Large intestine (tissue), 3 donors: ENCODE measurements at regions not wholly inside any gene's neighbourhood (a gene's known extent, or its start where the extent isn't known, plus 50 kb on each side); places are given as distances from the start of the nearest gene placed in this dataset.
A peak's percentile ranks its signal among the peaks of the same experiment; 100 is the strongest.

Source experiments
- DNase-seq, 2 donors: peaks; one replicate each; pipeline versions ENCODE4 v3.0.0 to v3.0.0-alpha.2; 2013
- H3K27ac ChIP-seq: one replicate; pipeline ENCODE4 v1.5.1; 2013; ENCODE audit warnings: low read length
- H3K27me3 ChIP-seq: 2 replicates; pipeline ENCODE4 v1.6.1; 2013; ENCODE audit warnings: low read length; ENCODE audit not compliant: control insufficient read depth, insufficient read depth
- H3K36me3 ChIP-seq: 2 replicates; pipeline ENCODE4 v1.6.1; 2013; ENCODE audit warnings: low read length; ENCODE audit not compliant: control insufficient read depth, insufficient read depth
- H3K4me1 ChIP-seq: one replicate; pipeline ENCODE4 v1.6.1; 2013; ENCODE audit warnings: low read length; ENCODE audit not compliant: control insufficient read depth, insufficient read depth
- H3K4me3 ChIP-seq: one replicate; pipeline ENCODE4 v1.5.1; 2013; ENCODE audit warnings: low read length
- H3K9me3 ChIP-seq: one replicate; pipeline ENCODE4 v1.6.1; 2013; ENCODE audit warnings: mild to moderate bottlenecking, low read depth, low read length, moderate library complexity; ENCODE audit not compliant: control insufficient read depth
- WGBS: methylation state at CpG from one replicate; pipeline ENCODE4 v1.1.5; 2013; ENCODE audit warnings: low lambda C conversion rate; ENCODE audit not compliant: insufficient coverage; 5-methylcytosine and 5-hydroxymethylcytosine counted together

DNA sequence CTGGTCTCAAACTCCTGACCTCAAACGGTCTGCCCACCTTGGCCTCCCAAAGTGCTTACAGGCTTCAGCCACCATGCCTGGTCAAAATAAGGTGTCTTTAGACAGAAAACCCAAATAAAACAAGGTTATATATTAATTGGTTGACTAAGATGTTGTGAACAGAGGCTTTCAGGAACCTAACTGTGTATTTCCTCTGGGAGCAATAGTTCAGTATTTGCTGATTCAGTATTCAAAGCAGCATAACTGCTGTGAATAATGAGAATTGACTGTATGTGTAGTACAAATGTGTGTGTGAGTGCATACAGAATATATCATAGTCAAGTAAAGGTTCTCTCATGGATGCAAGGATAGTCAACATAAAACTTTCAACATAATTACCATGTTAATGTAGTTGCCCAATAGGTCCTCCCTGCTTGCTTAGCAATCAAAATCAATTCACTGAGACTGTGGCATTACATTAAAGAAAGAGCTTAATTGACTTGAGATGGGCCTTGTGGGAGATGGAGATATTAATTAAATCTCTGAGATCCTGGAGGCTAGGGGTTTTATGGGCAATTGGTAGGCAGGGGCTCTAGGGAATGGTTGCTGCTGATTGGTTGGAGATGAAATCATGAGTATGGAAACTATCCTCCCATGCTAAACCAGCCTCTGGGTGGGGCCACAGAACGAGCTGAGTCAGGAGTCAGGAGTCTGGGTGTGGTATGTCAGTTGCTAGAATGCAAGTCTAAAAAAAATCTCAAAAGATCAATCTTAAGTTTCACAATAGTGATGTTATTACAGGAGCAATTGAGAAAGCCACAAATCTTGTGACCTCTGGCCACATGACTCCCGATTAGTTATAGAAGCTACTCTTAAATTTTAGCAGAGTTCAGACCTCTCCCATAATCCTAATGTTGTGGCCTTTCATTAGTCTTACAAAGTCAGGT is 162.7 kb downstream of the AKR1D1 start:
- H3K27me3 ChIP-seq = no peaks in the 10 kb centered on the region
- peaks cover 12% of the 10 kb centered on the region for H3K9me3 ChIP-seq
- no peaks in the 10 kb centered on the region for H3K4me1 ChIP-seq
- DNase-seq = peak; percentile 26 to 59
- H3K36me3 ChIP-seq = no peaks in the 10 kb centered on the region
- no peak overlapping the region for H3K4me3 ChIP-seq
- WGBS = 100% methylated on average over 1 of the region's 3 CpGs
- H3K27ac ChIP-seq = no peak overlapping the region

DNA sequence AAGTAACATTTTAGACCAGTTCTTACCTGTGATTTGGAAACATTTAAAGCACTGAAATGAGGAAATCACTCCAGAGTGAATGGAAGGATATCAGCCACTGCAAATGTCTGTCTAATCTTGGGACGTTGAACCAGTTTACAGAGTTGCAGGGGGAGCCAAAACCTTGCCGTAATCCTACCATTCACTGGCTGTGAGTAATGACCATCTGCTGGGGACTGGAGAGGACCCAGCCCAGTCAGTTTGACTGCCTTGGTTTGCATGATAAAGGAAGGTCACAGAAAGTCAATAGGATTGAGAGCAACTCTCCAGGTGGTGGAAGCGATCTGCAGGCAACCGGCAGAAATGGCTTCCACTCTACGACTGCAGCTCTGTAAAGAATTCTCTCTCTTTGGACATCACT is 167.2 kb downstream of the AKR1D1 start:
- peak; percentile 12 to 58 for DNase-seq
- H3K36me3 ChIP-seq = no peaks in the 10 kb centered on the region
- no peaks in the 10 kb centered on the region for H3K27me3 ChIP-seq
- peaks cover 19% of the 10 kb centered on the region for H3K9me3 ChIP-seq
- WGBS = no CpG with 5 or more reads among the region's 5 CpGs
- H3K27ac ChIP-seq = no peak overlapping the region
- no peak overlapping the region for H3K4me3 ChIP-seq
- peaks cover 5% of the 10 kb centered on the region for H3K4me1 ChIP-seq

DNA sequence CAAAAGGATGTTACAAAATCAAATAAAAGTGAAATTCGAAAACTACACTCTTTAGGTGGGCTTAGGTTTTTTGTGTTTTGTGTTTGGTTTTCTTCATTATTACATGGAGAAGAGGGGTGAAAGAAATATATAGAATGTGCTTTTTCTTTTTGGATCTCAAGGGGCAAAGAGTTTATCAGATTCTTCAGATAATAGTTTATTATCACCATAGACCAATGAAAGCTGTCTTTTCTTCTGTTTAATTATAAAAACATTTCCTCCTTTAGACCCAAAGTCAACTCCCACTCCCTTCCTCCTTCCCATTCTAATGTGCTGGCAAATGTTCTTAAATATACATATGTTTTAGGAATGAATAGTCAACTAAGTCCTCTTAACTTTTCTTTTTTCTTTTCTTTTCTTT is 167.6 kb downstream of the AKR1D1 start:
- H3K9me3 ChIP-seq = peaks cover 17% of the 10 kb centered on the region
- no peak overlapping the region for H3K4me3 ChIP-seq
- no peaks in the 10 kb centered on the region for H3K27me3 ChIP-seq
- no peaks in the 10 kb centered on the region for H3K36me3 ChIP-seq
- H3K4me1 ChIP-seq = peaks cover 5% of the 10 kb centered on the region
- 86% methylated on average over 1 of the region's 1 CpG for WGBS
- no peak for DNase-seq
- no peak overlapping the region for H3K27ac ChIP-seq

DNA sequence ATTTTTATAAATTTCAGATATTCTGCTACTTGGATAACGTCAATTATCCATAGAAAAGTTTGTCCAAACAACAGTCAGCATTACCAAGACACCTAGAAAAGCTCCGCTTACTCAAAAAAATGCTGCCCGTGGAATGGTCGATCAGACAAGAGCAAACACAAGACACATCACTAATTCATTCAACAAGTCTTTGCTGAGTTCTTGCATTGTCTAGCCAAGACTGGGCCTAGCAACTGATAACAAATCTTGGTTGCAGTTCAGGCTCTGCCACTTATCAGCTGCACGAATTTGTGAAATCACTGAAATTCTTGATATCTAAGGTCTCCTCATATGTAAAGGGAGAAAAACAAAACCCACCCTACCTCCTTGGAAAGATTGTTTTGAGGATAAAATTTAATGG is 168.3 kb downstream of the AKR1D1 start:
- no peak for DNase-seq
- peaks cover 12% of the 10 kb centered on the region for H3K9me3 ChIP-seq
- WGBS = 71% methylated on average over 2 of the region's 5 CpGs
- peaks cover 5% of the 10 kb centered on the region for H3K4me1 ChIP-seq
- H3K27ac ChIP-seq = no peak overlapping the region
- no peak overlapping the region for H3K4me3 ChIP-seq
- H3K27me3 ChIP-seq = no peaks in the 10 kb centered on the region
- H3K36me3 ChIP-seq = no peaks in the 10 kb centered on the region

DNA sequence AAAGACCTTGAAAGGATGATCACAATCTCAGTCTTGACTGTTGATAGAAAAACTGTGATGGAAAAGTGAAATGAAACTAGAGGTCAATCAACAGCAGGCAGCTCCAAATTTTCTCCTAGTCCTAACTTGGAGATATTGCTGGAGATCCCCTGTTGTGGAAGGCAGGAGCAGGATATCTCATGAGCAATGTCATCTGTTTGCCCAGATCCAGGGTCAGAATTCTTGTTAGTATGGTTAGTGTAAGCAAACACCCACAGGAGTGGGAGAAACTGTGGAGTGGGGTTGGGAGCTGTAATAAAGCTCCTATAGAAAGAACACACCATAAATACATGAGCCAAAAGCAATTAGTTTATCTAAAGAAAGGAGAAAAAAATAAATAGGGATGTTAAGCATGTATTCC is 169.0 kb downstream of the AKR1D1 start:
- no peaks in the 10 kb centered on the region for H3K36me3 ChIP-seq
- H3K9me3 ChIP-seq = peaks cover 8% of the 10 kb centered on the region
- H3K27me3 ChIP-seq = no peaks in the 10 kb centered on the region
- H3K27ac ChIP-seq = peak overlapping the region; percentile 78
- DNase-seq = peak in 1 of 2 donors; percentile 36
- peaks cover 5% of the 10 kb centered on the region for H3K4me1 ChIP-seq
- H3K4me3 ChIP-seq = no peak overlapping the region

DNA sequence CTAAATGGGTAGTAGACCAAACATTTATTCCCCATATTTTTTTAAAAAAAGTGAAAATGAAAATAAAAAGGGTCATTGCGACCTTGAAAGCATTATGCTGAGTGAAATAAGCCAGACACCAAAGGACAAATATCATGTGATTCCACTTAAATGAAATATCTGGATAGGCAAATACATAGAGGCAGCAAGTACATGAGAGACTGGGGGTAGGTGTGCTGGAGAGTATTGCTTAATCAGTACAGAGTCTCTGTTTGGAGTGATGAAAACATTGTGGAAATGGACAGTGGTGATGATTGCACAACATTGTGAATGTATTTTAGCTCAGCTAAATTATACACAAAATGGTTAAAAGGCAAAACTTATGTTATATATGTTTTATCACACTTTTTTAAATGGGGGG is 169.4 kb downstream of the AKR1D1 start:
- Histone ChIP-seq H3K9me3 (peaks cover 8% of the 10 kb centered on the region), H3K36me3 (no peaks in the 10 kb centered on the region), H3K27ac (peak overlapping the region; percentile 78), H3K4me1 (peaks cover 5% of the 10 kb centered on the region), H3K4me3 (no peak overlapping the region), H3K27me3 (no peaks in the 10 kb centered on the region)
- peak; percentile 37 to 78 for DNase-seq
- 75% methylated on average over 1 of the region's 1 CpG for WGBS

DNA sequence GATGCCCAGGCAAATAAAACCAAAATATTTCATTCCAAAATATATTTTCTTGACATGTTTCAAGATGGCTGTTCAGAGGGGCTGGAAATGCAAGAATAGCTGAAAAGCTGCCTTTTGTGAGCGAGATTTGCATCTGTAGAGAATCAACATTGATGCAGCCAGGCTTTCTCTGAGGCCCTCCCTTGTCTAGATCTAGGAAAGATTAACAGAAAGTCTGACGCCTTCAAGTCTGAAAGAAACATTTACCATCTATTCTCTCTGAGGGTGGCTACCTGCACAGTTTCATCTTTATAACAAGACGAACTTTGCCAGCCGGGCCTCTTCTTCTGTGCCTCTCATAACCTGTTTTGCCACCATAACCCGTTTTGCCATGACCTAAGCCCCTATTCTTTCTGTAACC is 170.2 kb downstream of the AKR1D1 start:
- Histone ChIP-seq H3K9me3 (peaks cover 8% of the 10 kb centered on the region), H3K27ac (peak overlapping the region; percentile 78), H3K27me3 (no peaks in the 10 kb centered on the region), H3K36me3 (no peaks in the 10 kb centered on the region), H3K4me1 (peaks cover 5% of the 10 kb centered on the region), H3K4me3 (no peak overlapping the region)
- WGBS = 76% methylated on average over 2 of the region's 5 CpGs
- no peak for DNase-seq

DNA sequence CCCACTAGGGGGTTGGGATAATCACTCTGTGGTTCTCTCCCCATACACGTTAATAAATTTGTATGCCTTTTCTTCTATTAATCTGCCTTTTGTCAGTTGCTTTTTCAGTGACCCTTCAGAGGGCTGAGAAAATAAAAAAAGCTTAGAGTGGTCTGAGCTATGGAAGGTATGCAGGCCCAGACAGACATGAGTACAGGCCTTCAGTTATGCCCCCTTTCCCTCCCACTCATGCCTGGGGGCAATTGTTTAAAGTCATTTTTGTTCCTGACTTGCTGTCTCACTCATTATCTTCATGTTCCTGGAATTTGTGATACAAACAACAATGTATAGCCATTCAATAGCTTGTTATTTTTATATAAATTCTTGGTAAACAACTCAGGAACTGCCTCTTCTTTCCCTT is 170.8 kb downstream of the AKR1D1 start:
- H3K27ac ChIP-seq = no peak overlapping the region
- no peak overlapping the region for H3K4me3 ChIP-seq
- peaks cover 8% of the 10 kb centered on the region for H3K9me3 ChIP-seq
- no CpG with 5 or more reads among the region's 1 CpG for WGBS
- peaks cover 5% of the 10 kb centered on the region for H3K4me1 ChIP-seq
- DNase-seq = no peak
- no peaks in the 10 kb centered on the region for H3K36me3 ChIP-seq
- H3K27me3 ChIP-seq = no peaks in the 10 kb centered on the region

DNA sequence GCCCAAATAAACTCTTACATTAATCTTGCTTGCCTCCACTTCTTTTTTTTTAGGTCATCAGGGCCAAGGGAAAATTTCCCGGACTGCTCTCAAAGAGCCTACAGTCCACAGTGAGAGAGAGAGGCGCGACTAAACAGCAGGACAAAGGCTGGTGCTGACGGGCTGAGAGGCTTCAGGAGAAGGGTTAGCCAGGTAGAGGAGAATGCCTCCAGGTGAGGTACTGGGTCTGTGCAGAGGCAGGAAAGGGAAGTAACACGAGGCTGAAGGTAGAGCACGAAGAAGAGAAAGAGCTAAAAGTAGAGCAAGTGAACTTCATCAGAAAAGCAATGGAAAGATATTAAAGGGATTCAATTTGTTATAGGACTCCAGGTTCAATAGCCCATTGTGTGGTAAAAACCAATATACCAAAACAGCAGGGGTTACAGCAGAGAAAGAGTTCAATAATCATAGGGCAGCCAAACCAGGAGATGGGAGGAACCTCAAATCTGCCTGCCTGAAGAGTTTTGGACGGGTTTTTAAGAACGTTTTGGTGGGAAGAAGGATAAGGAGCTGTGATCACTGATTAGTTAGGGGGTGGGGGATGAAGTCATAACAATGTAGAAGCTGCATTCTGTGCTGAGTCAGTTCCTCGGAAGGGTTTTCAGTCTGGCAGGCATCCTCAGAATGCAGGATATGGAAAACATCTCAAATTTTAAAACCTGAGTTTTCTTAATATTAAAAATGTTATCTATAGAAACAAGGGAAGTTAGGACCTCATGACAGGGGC is 171.5 kb downstream of the AKR1D1 start:
- no peak for DNase-seq
- Histone ChIP-seq H3K4me3 (no peak overlapping the region), H3K36me3 (no peaks in the 10 kb centered on the region), H3K9me3 (peaks cover 8% of the 10 kb centered on the region), H3K27ac (no peak overlapping the region), H3K4me1 (peaks cover 5% of the 10 kb centered on the region), H3K27me3 (no peaks in the 10 kb centered on the region)
- 60% methylated on average over 4 of the region's 9 CpGs for WGBS

DNA sequence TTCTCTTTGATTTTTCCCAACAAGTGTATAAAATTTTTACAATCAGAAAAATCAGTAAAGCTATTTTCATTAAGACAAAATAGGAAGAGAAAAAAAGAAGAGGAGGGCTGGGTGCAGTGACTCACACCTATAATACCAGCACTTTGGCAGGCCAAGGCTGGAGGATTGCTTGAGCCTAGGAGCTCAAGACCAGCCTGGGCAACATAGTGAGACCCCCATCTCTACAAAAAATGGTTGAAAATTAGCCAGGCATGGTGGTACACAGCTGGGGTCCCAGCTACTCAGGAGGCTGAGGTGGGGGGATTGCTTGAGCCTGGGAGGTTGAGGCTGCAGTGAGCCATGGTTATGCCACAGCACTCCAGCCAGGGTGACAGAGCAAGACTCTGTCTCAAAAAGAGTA is 172.3 kb downstream of the AKR1D1 start:
- peaks cover 5% of the 10 kb centered on the region for H3K4me1 ChIP-seq
- no peak overlapping the region for H3K27ac ChIP-seq
- H3K27me3 ChIP-seq = no peaks in the 10 kb centered on the region
- H3K36me3 ChIP-seq = no peaks in the 10 kb centered on the region
- H3K4me3 ChIP-seq = no peak overlapping the region
- H3K9me3 ChIP-seq = peaks cover 10% of the 10 kb centered on the region
- no peak for DNase-seq
